GM21360 (cell line): ENCODE measurements at regions not wholly inside any gene's neighbourhood (a gene's known extent, or its start where the extent isn't known, plus 50 kb on each side); places are given as distances from the start of the nearest gene placed in this dataset.

Experiments used
- ATAC-seq: cut with Tn5 transposase; IDR thresholded peaks from one replicate; pipeline ENCODE4 v1.9.1; 2021; ENCODE audit warnings: mild to moderate bottlenecking, moderate library complexity; ENCODE audit not compliant: unreplicated experiment

- no peak for ATAC-seq
These were observed 633.5 kb downstream of the PTPRU start for GRCh38 chr1:29869802-29870201.

- ATAC-seq, result no peak
These were observed 632.6 kb downstream of the PTPRU start for GRCh38 chr1:29868944-29869343.

GRCh38 chr1:29868096-29868495 is 631.8 kb downstream of the PTPRU start:
- no peak for ATAC-seq

GRCh38 chr1:29865051-29865450 is 628.7 kb downstream of the PTPRU start:
- no peak for ATAC-seq

- no peak for ATAC-seq
These were observed 628.2 kb downstream of the PTPRU start for GRCh38 chr1:29864431-29865022.

- ATAC-seq, result no peak
These were observed 625.6 kb downstream of the PTPRU start for GRCh38 chr1:29861922-29862321.

- ATAC-seq, result no peak
These were observed 625.1 kb downstream of the PTPRU start for GRCh38 chr1:29861446-29861845.

GRCh38 chr1:29860681-29861080 is 624.4 kb downstream of the PTPRU start:
- no peak for ATAC-seq

GRCh38 chr1:29860056-29860455 is 623.7 kb downstream of the PTPRU start:
- no peak for ATAC-seq

- ATAC-seq, result no peak
These were observed 622.8 kb downstream of the PTPRU start for GRCh38 chr1:29859126-29859525.

- ATAC-seq, result no peak
These were observed 622.3 kb downstream of the PTPRU start for GRCh38 chr1:29858646-29859045.

GRCh38 chr1:29856340-29857114 is 620.2 kb downstream of the PTPRU start:
- ATAC-seq, result no peak

GRCh38 chr1:29855561-29856160 is 619.3 kb downstream of the PTPRU start:
- no peak for ATAC-seq

- ATAC-seq, result no peak
These were observed 618.5 kb downstream of the PTPRU start for GRCh38 chr1:29854700-29855276.

GRCh38 chr1:29853716-29854330 is 617.5 kb downstream of the PTPRU start:
- ATAC-seq, result no peak

GRCh38 chr1:29852248-29852647 is 615.9 kb downstream of the PTPRU start:
- no peak for ATAC-seq

- ATAC-seq, result no peak
These were observed 615.4 kb downstream of the PTPRU start for GRCh38 chr1:29851691-29852090.

- ATAC-seq, result no peak
These were observed 613.9 kb downstream of the PTPRU start for GRCh38 chr1:29849991-29850757.

GRCh38 chr1:29849038-29849750 is 612.9 kb downstream of the PTPRU start:
- no peak for ATAC-seq

- no peak for ATAC-seq
These were observed 609.6 kb downstream of the PTPRU start for GRCh38 chr1:29845910-29846309.
